SH-SY5Y (cell line): ENCODE measurements at regions not wholly inside any gene's neighbourhood (a gene's known extent, or its start where the extent isn't known, plus 50 kb on each side); places are given as distances from the start of the nearest gene placed in this dataset.

ENCODE experiments used
- GATA2 ChIP-seq: IDR thresholded peaks from 2 replicates; pipeline ENCODE4 v1.6.1; 2011; ENCODE audit warnings: mild to moderate bottlenecking, low read depth, low read length
- GATA3 ChIP-seq: IDR thresholded peaks from 2 replicates; pipeline ENCODE4 v1.6.1; 2011; ENCODE audit warnings: low read depth, mild to moderate bottlenecking, low read length, moderate library complexity

GRCh38 chr14:38103542-38104225 is 104.0 kb upstream of the SSTR1 start:
- TF ChIP-seq GATA2: no peak
- TF ChIP-seq GATA3: no peak
